ENCODE measurements at regions not wholly inside any gene's neighbourhood (a gene's known extent, or its start where the extent isn't known, plus 50 kb on each side); places are given as distances from the start of the nearest gene placed in this dataset.

DNA sequence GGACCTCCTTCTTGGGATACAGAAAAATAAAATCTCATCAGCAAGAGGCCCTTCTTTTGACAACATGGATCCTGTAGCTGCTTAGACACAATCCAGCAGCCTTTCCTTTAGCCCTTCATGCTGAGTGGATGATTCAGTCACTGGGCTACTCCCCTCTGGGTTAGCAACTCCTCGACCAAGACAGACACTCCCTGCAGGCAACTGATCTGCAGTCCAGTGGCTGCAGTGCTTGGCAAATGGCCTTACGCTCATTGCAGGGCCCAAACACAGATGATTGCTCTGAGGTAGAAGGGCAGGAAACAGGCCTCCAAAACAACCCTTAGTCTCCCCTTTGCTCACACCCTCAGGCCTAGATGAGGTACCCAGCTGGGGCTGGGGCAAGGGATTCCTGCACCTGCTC lies 73.2 kb upstream of the OPCML start:
- TF ChIP-seq CTCF (conservative IDR thresholded peaks at IDR 0.05; ENCODE audit: low read depth, low read length) (no peak), EZH2 (IDR thresholded peaks at IDR 0.05; ENCODE audit: low read length, unreplicated experiment) (no peak)
